Raji (cell line): ENCODE measurements at regions not wholly inside any gene's neighbourhood (a gene's known extent, or its start where the extent isn't known, plus 50 kb on each side); places are given as distances from the start of the nearest gene placed in this dataset.

ENCODE experiments used
- POLR2A ChIP-seq: IDR thresholded peaks from 2 replicates; pipeline ENCODE4 v1.6.1; 2011; ENCODE audit warnings: low read depth, low read length, control low read depth; ENCODE audit not compliant: insufficient read depth

GRCh38 chr16:13429416-13429815, 490.5 kb upstream of the ERCC4 start:
- TF ChIP-seq POLR2A = no peak

GRCh38 chr16:13435415-13435814, 484.5 kb upstream of the ERCC4 start:
- no peak for TF ChIP-seq POLR2A

GRCh38 chr16:13435873-13436474, 484.0 kb upstream of the ERCC4 start:
- no peak for TF ChIP-seq POLR2A

GRCh38 chr16:13436641-13437412, 483.1 kb upstream of the ERCC4 start:
- no peak for TF ChIP-seq POLR2A

- no peak for TF ChIP-seq POLR2A
Observed at GRCh38 chr16:13437413-13437795, 482.6 kb upstream of the ERCC4 start.

GRCh38 chr16:13438064-13438463, 481.9 kb upstream of the ERCC4 start:
- TF ChIP-seq POLR2A = no peak

GRCh38 chr16:13439766-13440165, 480.2 kb upstream of the ERCC4 start:
- TF ChIP-seq POLR2A = no peak

- no peak for TF ChIP-seq POLR2A
Observed at GRCh38 chr16:13441675-13442074, 478.3 kb upstream of the ERCC4 start.

GRCh38 chr16:13448346-13448745, 471.6 kb upstream of the ERCC4 start:
- TF ChIP-seq POLR2A = no peak

GRCh38 chr16:13453325-13453724, 466.6 kb upstream of the ERCC4 start:
- TF ChIP-seq POLR2A = no peak

GRCh38 chr16:13453938-13454553, 465.9 kb upstream of the ERCC4 start:
- no peak for TF ChIP-seq POLR2A

- no peak for TF ChIP-seq POLR2A
Observed at GRCh38 chr16:13463619-13464018, 456.3 kb upstream of the ERCC4 start.

- TF ChIP-seq POLR2A = no peak
Observed at GRCh38 chr16:13471036-13471435, 448.9 kb upstream of the ERCC4 start.

GRCh38 chr16:13478991-13479390, 441.0 kb upstream of the ERCC4 start:
- no peak for TF ChIP-seq POLR2A

GRCh38 chr16:13479549-13479948, 440.4 kb upstream of the ERCC4 start:
- TF ChIP-seq POLR2A = no peak

- no peak for TF ChIP-seq POLR2A
Observed at GRCh38 chr16:13480801-13481200, 439.2 kb upstream of the ERCC4 start.
